Smooth muscle cell (in vitro differentiated cells): ENCODE measurements at regions not wholly inside any gene's neighbourhood (a gene's known extent, or its start where the extent isn't known, plus 50 kb on each side); places are given as distances from the start of the nearest gene placed in this dataset.

ENCODE experiments used
- DNase-seq: peaks from one replicate; lab custom pipeline; 2025; ENCODE audit not compliant: unreplicated experiment; lab: John Stamatoyannopoulos, UW
- H2AFZ ChIP-seq: fragments of 200-600 bp; sonication (generic); 2 replicates; pipeline ENCODE4 v1.6.0; 2016; ENCODE audit warnings: antibody characterized with exemption, low read depth, mild to moderate bottlenecking
- H3F3A ChIP-seq: fragments of 200-600 bp; sonication (generic); 2 replicates; pipeline ENCODE4 v1.6.0; 2017; ENCODE audit warnings: antibody characterized with exemption, low read depth
- H3K27ac ChIP-seq: fragments of 200-600 bp; sonication (generic); 2 replicates; pipeline ENCODE4 v1.5.1; 2016; ENCODE audit warnings: low read depth, mild to moderate bottlenecking
- H3K27me3 ChIP-seq: fragments of 200-600 bp; sonication (generic); 2 replicates; pipeline ENCODE4 v1.6.1; 2016; ENCODE audit warnings: low read depth, mild to moderate bottlenecking
- H3K36me3 ChIP-seq: fragments of 200-600 bp; sonication (generic); 2 replicates; pipeline ENCODE4 v1.5.1; 2016; ENCODE audit warnings: low read depth
- H3K4me1 ChIP-seq: fragments of 200-600 bp; sonication (generic); 2 replicates; pipeline ENCODE4 v1.5.1; 2016; ENCODE audit warnings: low read depth
- H3K4me2 ChIP-seq: fragments of 200-600 bp; sonication (generic); 2 replicates; pipeline ENCODE4 v1.6.0; 2016; ENCODE audit warnings: mild to moderate bottlenecking
- H3K4me3 ChIP-seq: fragments of 200-600 bp; sonication (generic); 2 replicates; pipeline ENCODE4 v1.5.1; 2016; ENCODE audit warnings: mild to moderate bottlenecking
- H3K79me2 ChIP-seq: fragments of 200-600 bp; sonication (generic); 2 replicates; pipeline ENCODE4 v1.6.0; 2016; ENCODE audit warnings: low read depth, mild to moderate bottlenecking
- H3K9ac ChIP-seq: fragments of 200-600 bp; sonication (generic); 2 replicates; pipeline ENCODE4 v1.6.0; 2016; ENCODE audit warnings: low read depth
- H3K9me3 ChIP-seq: fragments of 200-600 bp; sonication (generic); replicated peaks from 2 replicates; pipeline ENCODE4 v1.5.1; 2016; ENCODE audit warnings: low read depth
- H4K20me1 ChIP-seq: fragments of 200-600 bp; sonication (generic); 2 replicates; pipeline ENCODE4 v1.6.0; 2016; ENCODE audit warnings: low read depth
- WGBS: methylation state at CpG from one replicate; pipeline ENCODE4 v1.1.7; 2016; ENCODE audit warnings: low lambda C conversion rate; 5-methylcytosine and 5-hydroxymethylcytosine counted together
- TF ChIP-seq, protein P1 (sequence below): fragments of 200-600 bp; sonication (generic); IDR thresholded peaks from 2 replicates; pipeline ENCODE4 v1.5.1; 2017; ENCODE audit warnings: borderline replicate concordance, mild to moderate bottlenecking, antibody characterized with exemption; ENCODE audit not compliant: insufficient read depth, poor library complexity, severe bottlenecking

DNA sequence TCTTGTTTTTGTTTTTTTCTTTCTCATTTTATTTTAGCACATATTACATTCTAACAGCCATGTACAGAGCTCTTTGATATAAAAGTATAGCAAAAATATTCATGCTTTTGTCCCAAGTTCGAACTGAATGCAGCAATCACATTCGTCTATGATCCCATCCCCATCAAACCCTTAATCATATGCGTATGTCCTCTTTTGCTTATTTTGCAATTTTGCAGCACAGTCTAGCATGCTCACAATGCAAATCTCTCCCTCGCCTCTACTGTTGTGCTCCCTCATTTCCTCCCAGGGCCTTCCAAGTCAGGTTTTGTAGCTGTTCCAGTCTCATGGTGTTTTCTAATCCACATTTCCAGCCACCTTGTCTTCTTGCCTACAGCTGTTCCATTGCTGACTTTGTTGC is 144.6 kb upstream of the VEPH1 start:
- no peaks in the 10 kb centered on the region for H4K20me1 ChIP-seq
- H3K4me2 ChIP-seq, result no peak overlapping the region
- no peak overlapping the region for H3K9ac ChIP-seq
- WGBS, result 83% methylated on average over 4 of the region's 4 CpGs
- H2AFZ ChIP-seq, result no peak overlapping the region
- no peaks in the 10 kb centered on the region for H3K79me2 ChIP-seq
- H3K9me3 ChIP-seq, result no peaks in the 10 kb centered on the region
- no peaks in the 10 kb centered on the region for H3K36me3 ChIP-seq
- no peak for DNase-seq
- TF ChIP-seq, protein P1, sequence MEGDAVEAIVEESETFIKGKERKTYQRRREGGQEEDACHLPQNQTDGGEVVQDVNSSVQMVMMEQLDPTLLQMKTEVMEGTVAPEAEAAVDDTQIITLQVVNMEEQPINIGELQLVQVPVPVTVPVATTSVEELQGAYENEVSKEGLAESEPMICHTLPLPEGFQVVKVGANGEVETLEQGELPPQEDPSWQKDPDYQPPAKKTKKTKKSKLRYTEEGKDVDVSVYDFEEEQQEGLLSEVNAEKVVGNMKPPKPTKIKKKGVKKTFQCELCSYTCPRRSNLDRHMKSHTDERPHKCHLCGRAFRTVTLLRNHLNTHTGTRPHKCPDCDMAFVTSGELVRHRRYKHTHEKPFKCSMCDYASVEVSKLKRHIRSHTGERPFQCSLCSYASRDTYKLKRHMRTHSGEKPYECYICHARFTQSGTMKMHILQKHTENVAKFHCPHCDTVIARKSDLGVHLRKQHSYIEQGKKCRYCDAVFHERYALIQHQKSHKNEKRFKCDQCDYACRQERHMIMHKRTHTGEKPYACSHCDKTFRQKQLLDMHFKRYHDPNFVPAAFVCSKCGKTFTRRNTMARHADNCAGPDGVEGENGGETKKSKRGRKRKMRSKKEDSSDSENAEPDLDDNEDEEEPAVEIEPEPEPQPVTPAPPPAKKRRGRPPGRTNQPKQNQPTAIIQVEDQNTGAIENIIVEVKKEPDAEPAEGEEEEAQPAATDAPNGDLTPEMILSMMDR, result no peak
- H3K27ac ChIP-seq, result no peak overlapping the region
- peaks cover under 1% of the 10 kb centered on the region for H3K27me3 ChIP-seq
- H3K4me3 ChIP-seq, result no peak overlapping the region
- no peaks in the 10 kb centered on the region for H3F3A ChIP-seq
- no peaks in the 10 kb centered on the region for H3K4me1 ChIP-seq

DNA sequence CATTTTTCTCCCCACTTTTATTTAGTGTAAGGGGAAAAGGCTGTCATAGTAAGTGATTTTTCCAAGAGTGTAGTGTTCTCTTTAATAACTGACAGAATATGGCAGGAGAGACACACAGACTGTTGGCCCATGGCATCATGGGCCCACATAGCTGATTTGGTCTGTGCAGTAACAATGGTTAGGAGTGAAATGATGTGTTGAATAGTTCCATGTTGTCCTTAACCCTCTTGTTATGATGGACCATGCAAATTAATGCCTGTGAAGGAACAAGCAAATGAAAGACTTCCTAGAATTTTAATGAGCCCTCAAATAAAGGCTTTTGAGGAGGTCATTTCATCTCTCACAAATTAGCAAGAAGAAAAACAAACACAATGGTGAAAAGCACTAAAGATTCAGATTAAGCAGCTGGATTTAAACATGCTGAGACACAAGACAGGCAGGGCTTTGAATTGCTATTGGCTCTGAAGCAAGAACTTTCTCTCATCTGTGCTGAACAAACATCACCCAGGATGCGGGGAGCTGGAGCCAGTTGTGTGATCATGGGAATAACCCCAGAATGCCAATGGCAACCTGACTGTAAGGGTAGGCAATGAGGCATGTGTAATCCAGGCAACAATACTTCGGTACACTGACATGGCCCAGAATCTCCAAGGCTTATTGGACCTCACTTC is 136.7 kb upstream of the VEPH1 start:
- H3K9ac ChIP-seq, result no peak overlapping the region
- no peak overlapping the region for H3K4me2 ChIP-seq
- no peaks in the 10 kb centered on the region for H3K36me3 ChIP-seq
- WGBS, result 89% methylated on average over 2 of the region's 2 CpGs
- no peak overlapping the region for H3K4me3 ChIP-seq
- H4K20me1 ChIP-seq, result no peaks in the 10 kb centered on the region
- H3K9me3 ChIP-seq, result no peaks in the 10 kb centered on the region
- no peak for DNase-seq
- H3F3A ChIP-seq, result no peaks in the 10 kb centered on the region
- TF ChIP-seq, protein P1, result no peak
- H3K27me3 ChIP-seq, result no peaks in the 10 kb centered on the region
- no peaks in the 10 kb centered on the region for H3K4me1 ChIP-seq
- no peak overlapping the region for H3K27ac ChIP-seq
- no peak overlapping the region for H2AFZ ChIP-seq
- H3K79me2 ChIP-seq, result no peaks in the 10 kb centered on the region

DNA sequence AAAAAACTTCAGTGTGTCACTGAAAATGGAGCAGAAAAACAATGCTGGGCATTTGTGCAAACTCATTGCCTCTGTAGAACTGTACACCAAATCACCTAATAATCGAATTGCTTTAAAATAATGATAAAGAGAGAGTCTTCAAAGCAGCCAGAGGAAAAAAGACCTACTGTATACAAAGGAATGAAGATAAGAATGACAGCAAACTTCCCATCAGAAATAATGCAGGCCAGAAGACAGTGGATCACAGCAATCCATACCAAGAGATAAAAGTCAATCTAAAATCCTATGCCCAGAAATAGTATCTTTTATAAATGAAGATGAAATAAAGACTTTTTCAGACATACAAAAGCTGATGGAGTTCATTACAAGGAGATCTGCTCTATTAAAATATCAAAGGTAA is 134.7 kb upstream of the VEPH1 start:
- no peak overlapping the region for H3K4me2 ChIP-seq
- no peaks in the 10 kb centered on the region for H3K27me3 ChIP-seq
- no peak overlapping the region for H2AFZ ChIP-seq
- 41% methylated on average over 1 of the region's 1 CpG for WGBS
- no peak for DNase-seq
- no peaks in the 10 kb centered on the region for H3K9me3 ChIP-seq
- no peak overlapping the region for H3K9ac ChIP-seq
- TF ChIP-seq, protein P1, result no peak
- no peak overlapping the region for H3K27ac ChIP-seq
- H3K4me3 ChIP-seq, result no peak overlapping the region
- H3K79me2 ChIP-seq, result no peaks in the 10 kb centered on the region
- no peaks in the 10 kb centered on the region for H3K4me1 ChIP-seq
- no peaks in the 10 kb centered on the region for H3K36me3 ChIP-seq
- no peaks in the 10 kb centered on the region for H3F3A ChIP-seq
- no peaks in the 10 kb centered on the region for H4K20me1 ChIP-seq

DNA sequence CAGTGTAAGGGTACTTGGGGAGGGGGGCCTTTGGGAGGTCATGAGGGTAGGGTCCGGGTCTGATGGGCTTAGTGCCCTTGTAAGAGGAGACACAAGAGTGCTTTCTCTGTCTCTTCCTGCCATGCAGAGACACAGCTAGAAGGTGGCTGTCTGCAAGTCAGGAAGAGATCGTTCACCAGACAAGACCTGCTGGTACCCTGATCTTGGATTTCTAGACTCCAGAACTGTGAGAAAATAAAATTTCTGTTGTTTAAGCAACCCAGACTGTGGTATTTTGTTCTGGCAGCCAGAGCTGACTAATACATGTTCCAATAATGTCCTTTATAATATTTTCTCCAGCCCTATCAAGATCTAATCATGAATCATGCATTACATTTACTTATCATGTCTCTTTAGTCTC is 130.0 kb upstream of the VEPH1 start:
- no peak overlapping the region for H3K9ac ChIP-seq
- DNase-seq, result no peak
- no peaks in the 10 kb centered on the region for H3K9me3 ChIP-seq
- TF ChIP-seq, protein P1, result no peak
- no peaks in the 10 kb centered on the region for H4K20me1 ChIP-seq
- H3K4me1 ChIP-seq, result no peaks in the 10 kb centered on the region
- H3K4me2 ChIP-seq, result no peak overlapping the region
- H3F3A ChIP-seq, result no peaks in the 10 kb centered on the region
- H3K27ac ChIP-seq, result no peak overlapping the region
- H3K79me2 ChIP-seq, result no peaks in the 10 kb centered on the region
- H3K27me3 ChIP-seq, result peaks cover 9% of the 10 kb centered on the region
- 89% methylated on average over 2 of the region's 2 CpGs for WGBS
- H2AFZ ChIP-seq, result no peak overlapping the region
- H3K36me3 ChIP-seq, result no peaks in the 10 kb centered on the region
- H3K4me3 ChIP-seq, result no peak overlapping the region
